A549 (cell line): ENCODE measurements at regions not wholly inside any gene's neighbourhood (a gene's known extent, or its start where the extent isn't known, plus 50 kb on each side); places are given as distances from the start of the nearest gene placed in this dataset.

Experiments used
- ATAC-seq, 2 experiments: fragments of 200-7000 bp in 1 of 2; fragments of >200 bp in 1 of 2; cut with Nextera tagmentation in 1 of 2; cut with Tn5 transposase in 1 of 2; 3 replicates each; pipeline versions ENCODE4 v1.8.0 to v1.9.1; 2018 to 2020; ENCODE audit warnings: mild to moderate bottlenecking in 1 of 2, moderate library complexity in 1 of 2
- CTCF ChIA-PET: fragments of 300-600 bp; sonication (Branson Sonifier 250); formaldehyde crosslinking; extraction: SDS; loops from one replicate; lab custom pipeline; 2021; ENCODE audit warnings: antibody characterized with exemption, inconsistent platforms; lab: Yijun Ruan, JAX
- POLR2A ChIA-PET: fragments of 350-600 bp; formaldehyde crosslinking; extraction: SDS; loops from one replicate; lab custom pipeline; 2021; ENCODE audit warnings: antibody characterized with exemption, inconsistent platforms; lab: Yijun Ruan, JAX
- DNase-seq, 2 experiments: peaks; one replicate each; pipeline versions ENCODE4 v3.0.0 to v3.0.0-alpha.2; 2011 to 2016; ENCODE audit warnings: low read depth in 1 of 2, low spot score in 1 of 2
- FAIRE-seq: peaks from 2 replicates; lab custom pipeline; 2011; peaks lifted over from hg19 to GRCh38; lab: Jason Lieb, UNC
- H3K27ac ChIP-seq, 2 experiments: fragments of >200 bp; sonication (Bioruptor Twin); formaldehyde crosslinking; 3 replicates each; pipeline ENCODE4 v1.5.1; 2016 to 2017
- H3K4me1 ChIP-seq: fragments of >200 bp; sonication (Bioruptor Twin); formaldehyde crosslinking; 3 replicates; pipeline ENCODE4 v1.6.1; 2016
- H3K4me2 ChIP-seq: fragments of >200 bp; sonication (Bioruptor Twin); formaldehyde crosslinking; 3 replicates; pipeline ENCODE4 v1.6.1; 2016
- H3K4me3 ChIP-seq: fragments of >200 bp; sonication (Bioruptor Twin); formaldehyde crosslinking; 3 replicates; pipeline ENCODE4 v1.5.1; 2016
- H3K9me3 ChIP-seq: fragments of >200 bp; sonication (Bioruptor Twin); formaldehyde crosslinking; 3 replicates; pipeline ENCODE4 v1.6.1; 2016
- ATOH8 ChIP-seq: fragments of 250-450 bp; sonication (Bioruptor Pico); IDR thresholded peaks from 2 replicates; pipeline ENCODE4 v1.5.0; 2020; ENCODE audit warnings: low read depth, mild to moderate bottlenecking, moderate library complexity
- BCL3 ChIP-seq: fragments of >200 bp; sonication (Bioruptor Twin); formaldehyde crosslinking; IDR thresholded peaks from 3 replicates; pipeline ENCODE4 v1.6.1; 2016
- CBX2 ChIP-seq: fragments of 200-600 bp; sonication (generic); IDR thresholded peaks from 2 replicates; pipeline ENCODE4 v1.6.1; 2016; ENCODE audit warnings: low read depth, mild to moderate bottlenecking, borderline replicate concordance
- CTCF ChIP-seq: fragments of >200 bp; sonication (Bioruptor Twin); formaldehyde crosslinking; IDR thresholded peaks from 3 replicates; pipeline ENCODE4 v1.5.1; 2016
- EP300 ChIP-seq, 2 experiments: fragments of >200 bp; sonication (Bioruptor Twin); formaldehyde crosslinking; IDR thresholded peaks; 2 replicates in 1 of 2; 3 replicates in 1 of 2; pipeline ENCODE4 v1.6.1; 2016 to 2017
- ESRRA ChIP-seq: fragments of 150-350 bp; IDR thresholded peaks from 2 replicates; pipeline ENCODE4 v1.6.1; 2014; ENCODE audit warnings: mild to moderate bottlenecking, low read length, borderline replicate concordance
- FOSB ChIP-seq: fragments of 250-450 bp; sonication (Bioruptor Pico); IDR thresholded peaks from 2 replicates; pipeline ENCODE4 v1.5.0; 2020; ENCODE audit warnings: mild to moderate bottlenecking, moderate library complexity
- FOXS1 ChIP-seq: fragments of 250-450 bp; sonication (Bioruptor Pico); IDR thresholded peaks from 2 replicates; pipeline ENCODE4 v1.5.0; 2020; ENCODE audit warnings: mild to moderate bottlenecking, moderate library complexity
- HES2 ChIP-seq: fragments of >200 bp; sonication (Bioruptor Twin); formaldehyde crosslinking; IDR thresholded peaks from 2 replicates; pipeline ENCODE4 v1.6.1; 2016
- HMGXB4 ChIP-seq: fragments of 250-450 bp; sonication (Bioruptor Pico); IDR thresholded peaks from 2 replicates; pipeline ENCODE4 v1.5.0; 2021; ENCODE audit warnings: mild to moderate bottlenecking, moderate library complexity, borderline replicate concordance
- HOXA7 ChIP-seq: fragments of 250-450 bp; sonication (Bioruptor Pico); IDR thresholded peaks from 2 replicates; pipeline ENCODE4 v1.5.0; 2020; ENCODE audit warnings: mild to moderate bottlenecking, moderate library complexity
- JUN ChIP-seq, 2 experiments: fragments of >200 bp; sonication (Bioruptor Twin); formaldehyde crosslinking; IDR thresholded peaks; 2 replicates in 1 of 2; 3 replicates in 1 of 2; pipeline ENCODE4 v1.6.1; 2016 to 2017
- MAFK ChIP-seq: fragments of 450-650 bp; IDR thresholded peaks from 2 replicates; pipeline ENCODE4 v1.6.1; 2014; ENCODE audit not compliant: partially characterized antibody
- MAX ChIP-seq: IDR thresholded peaks from 2 replicates; pipeline ENCODE4 v1.6.1; 2012
- NFE2L2 ChIP-seq: fragments of 150-350 bp; conservative IDR thresholded peaks from 2 replicates; pipeline ENCODE4 v1.6.1; 2014; ENCODE audit warnings: low read length
- NR3C1 ChIP-seq: fragments of >200 bp; sonication (Bioruptor Twin); formaldehyde crosslinking; IDR thresholded peaks from 3 replicates; pipeline ENCODE4 v1.6.1; 2017
- PBX3 ChIP-seq: IDR thresholded peaks from 2 replicates; pipeline ENCODE4 v1.6.1; 2012
- PHF8 ChIP-seq: fragments of 200-600 bp; sonication (generic); IDR thresholded peaks from 2 replicates; pipeline ENCODE4 v1.6.1; 2016; ENCODE audit warnings: low read depth, mild to moderate bottlenecking, antibody characterized with exemption, moderate library complexity, borderline replicate concordance
- POLR2AphosphoS2 ChIP-seq: conservative IDR thresholded peaks from 2 replicates; pipeline ENCODE4 v1.6.1; 2012; ENCODE audit warnings: low read length, improper control_type of control experiment, inconsistent platforms
- RAD21 ChIP-seq, 2 experiments: fragments of >200 bp in 1 of 2; sonication (Bioruptor Twin) in 1 of 2; formaldehyde crosslinking in 1 of 2; IDR thresholded peaks in 1 of 2; conservative IDR thresholded peaks in 1 of 2; 2 replicates in 1 of 2; 3 replicates in 1 of 2; pipeline ENCODE4 v1.6.1; 2012 to 2018; ENCODE audit warnings: inconsistent platforms in 1 of 2
- RCOR1 ChIP-seq: fragments of 150-350 bp; IDR thresholded peaks from 2 replicates; pipeline ENCODE4 v1.6.1; 2014; ENCODE audit warnings: antibody characterized with exemption, low read length, low read depth
- RFX5 ChIP-seq: fragments of 450-650 bp; IDR thresholded peaks from 2 replicates; pipeline ENCODE4 v1.7.1; 2014; ENCODE audit warnings: antibody characterized with exemption, mild to moderate bottlenecking, moderate library complexity
- RNF2 ChIP-seq: fragments of 200-600 bp; sonication (generic); IDR thresholded peaks from 2 replicates; pipeline ENCODE4 v1.6.1; 2016; ENCODE audit warnings: low read depth, mild to moderate bottlenecking, antibody characterized with exemption, moderate library complexity, borderline replicate concordance
- TP53 ChIP-seq: fragments of 250-450 bp; sonication (Bioruptor Pico); IDR thresholded peaks from 2 replicates; pipeline ENCODE4 v1.5.0; 2021; ENCODE audit warnings: mild to moderate bottlenecking, moderate library complexity
- ZC3H11A ChIP-seq: fragments of 450-650 bp; IDR thresholded peaks from 2 replicates; pipeline ENCODE4 v1.6.1; 2014; ENCODE audit warnings: antibody characterized with exemption, mild to moderate bottlenecking
- ZSCAN20 ChIP-seq: fragments of 250-450 bp; sonication (Bioruptor Pico); IDR thresholded peaks from 2 replicates; pipeline ENCODE4 v1.8.0; 2022; ENCODE audit warnings: mild to moderate bottlenecking, moderate library complexity
- WGBS: methylation state at CpG from one replicate; pipeline ENCODE4 v1.1.6; 2017; ENCODE audit errors: missing lambda C conversion rate; 5-methylcytosine and 5-hydroxymethylcytosine counted together

- H3K9me3 ChIP-seq = no peaks in the 10 kb centered on the region
- no peak overlapping the region for H3K27ac ChIP-seq
- TF ChIP-seq RFX5 = no peak
- TF ChIP-seq ATOH8 (CRISPR knock-in tag) = no peak
- TF ChIP-seq MAFK = peak; percentile 43
- TF ChIP-seq CTCF = no peak
- TF ChIP-seq HOXA7 = no peak
- no peak for TF ChIP-seq RAD21 (conservative IDR thresholded peaks at IDR 0.05 in 1 of 2, IDR thresholded peaks at IDR 0.05 in 1 of 2)
- H3K4me2 ChIP-seq = no peak overlapping the region
- H3K4me1 ChIP-seq = no peaks in the 10 kb centered on the region
- CTCF ChIA-PET = no interaction called here
- ATAC-seq (no peak), DNase-seq (no peak), FAIRE-seq (no peak)
- no peak overlapping the region for H3K4me3 ChIP-seq
- POLR2A ChIA-PET = no interaction called here
Measured at GRCh38 chr6:141173529-141173928, 959.2 kb upstream of the GJE1 start.

- peak in 1 of 2 experiments; percentile 1 for DNase-seq
- POLR2A ChIA-PET = no interaction called here
- no peak overlapping the region for H3K27ac ChIP-seq
- no peak for ATAC-seq
- CTCF ChIA-PET = no interaction called here
- no peak overlapping the region for H3K4me2 ChIP-seq
- no peaks in the 10 kb centered on the region for H3K4me1 ChIP-seq
- TF ChIP-seq RNF2 = no peak
- TF ChIP-seq ZC3H11A = no peak
- TF ChIP-seq POLR2AphosphoS2 = no peak
- TF ChIP-seq MAX = no peak
- no peak for TF ChIP-seq RAD21 (conservative IDR thresholded peaks at IDR 0.05 in 1 of 2, IDR thresholded peaks at IDR 0.05 in 1 of 2)
- TF ChIP-seq RCOR1 = no peak
- TF ChIP-seq ESRRA = no peak
- no peak for TF ChIP-seq FOXS1 (CRISPR knock-in tag)
- no peak for TF ChIP-seq HMGXB4
- TF ChIP-seq PBX3 = no peak
- TF ChIP-seq HOXA7 = no peak
- TF ChIP-seq NFE2L2 = no peak
- no peak for TF ChIP-seq PHF8
- TF ChIP-seq NR3C1 = no peak
- no peak for FAIRE-seq
- no peaks in the 10 kb centered on the region for H3K9me3 ChIP-seq
- no peak overlapping the region for H3K4me3 ChIP-seq
- 67% methylated on average over 1 of the region's 1 CpG for WGBS
Measured at GRCh38 chr6:141169419-141169818, 963.3 kb upstream of the GJE1 start.

- ATAC-seq (no peak), DNase-seq (no peak), FAIRE-seq (no peak)
- no peaks in the 10 kb centered on the region for H3K9me3 ChIP-seq
- CTCF ChIA-PET = no interaction called here
- 74% methylated on average over 15 of the region's 20 CpGs for WGBS
- no peak overlapping the region for H3K4me2 ChIP-seq
- POLR2A ChIA-PET = no interaction called here
- no peaks in the 10 kb centered on the region for H3K4me1 ChIP-seq
- no peak overlapping the region for H3K27ac ChIP-seq
- no peak overlapping the region for H3K4me3 ChIP-seq
- TF ChIP-seq EP300 (IDR thresholded peaks at IDR 0.05) = no peak
- TF ChIP-seq HES2 = no peak
- no peak for TF ChIP-seq ZSCAN20 (CRISPR knock-in tag)
- TF ChIP-seq BCL3 = no peak
- TF ChIP-seq MAFK = no peak
- TF ChIP-seq TP53 (CRISPR knock-in tag) = no peak
- no peak for TF ChIP-seq NR3C1
- no peak for TF ChIP-seq HOXA7
- TF ChIP-seq CBX2 = no peak
- no peak for TF ChIP-seq CTCF
- TF ChIP-seq JUN (IDR thresholded peaks at IDR 0.05) = no peak
- TF ChIP-seq FOSB = no peak
- TF ChIP-seq, all 56 proteins: peak for 0
Measured at GRCh38 chr6:141167945-141168344, 964.8 kb upstream of the GJE1 start.
